ENCODE measurements at regions not wholly inside any gene's neighbourhood (a gene's known extent, or its start where the extent isn't known, plus 50 kb on each side); places are given as distances from the start of the nearest gene placed in this dataset.

- TF ChIP-seq ZNF532 (CRISPR knock-in tag; IDR thresholded peaks at IDR 0.05; ENCODE audit: borderline replicate concordance) = no peak
- TF ChIP-seq TCF7 (CRISPR knock-in tag; IDR thresholded peaks at IDR 0.05; ENCODE audit: low read depth) = no peak
- TF ChIP-seq GRHL2 (CRISPR knock-in tag; IDR thresholded peaks at IDR 0.05; ENCODE audit: insufficient replicate concordance, severe bottlenecking) = no peak
Observed at GRCh38 chr14:29255692-29256091, 489.1 kb downstream of the FOXG1 start (continued).

DNA sequence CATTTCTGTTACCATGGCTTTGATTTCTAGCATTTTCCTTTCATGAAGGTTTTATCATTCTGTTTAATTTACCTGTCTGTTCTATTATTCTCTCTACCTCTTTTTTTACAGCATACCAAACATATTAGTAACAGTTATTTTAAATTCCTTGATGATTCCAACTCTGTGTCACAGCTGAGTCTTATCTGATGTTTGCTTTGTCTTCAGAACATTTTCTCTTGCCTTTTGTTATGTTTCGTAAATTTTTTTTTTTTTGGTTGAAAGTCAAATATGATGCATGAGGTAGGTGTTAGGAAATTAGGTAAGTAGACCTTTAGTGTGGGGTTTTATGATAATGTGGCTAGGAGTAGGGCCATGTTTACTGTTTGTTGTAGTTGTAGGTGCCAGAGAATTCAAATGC, 496.4 kb downstream of the FOXG1 start:
- Mint-ChIP-seq H3K27me3 (ENCODE audit: low read depth) (peaks cover 4% of the 10 kb centered on the region; the same call in 1 of the 2 replicates), H3K27ac (no peak overlapping the region), H3K4me3 (no peak overlapping the region), H3K9me3 (peaks cover 11% of the 10 kb centered on the region), H3K36me3 (no peaks in the 10 kb centered on the region), H3K4me1 (no peaks in the 10 kb centered on the region)
- no peak for DNase-seq (ENCODE audit: low spot score)
- CTCF ChIA-PET = no interaction called here
- ATAC-seq = no peak
- no peak for TF ChIP-seq CREB1 (CRISPR knock-in tag; IDR thresholded peaks at IDR 0.05)
- no peak for TF ChIP-seq TEAD1 (CRISPR knock-in tag; IDR thresholded peaks at IDR 0.05)
- no peak for TF ChIP-seq SMAD3 (CRISPR knock-in tag; IDR thresholded peaks at IDR 0.05; ENCODE audit: borderline replicate concordance)
- TF ChIP-seq NR1H2 (CRISPR knock-in tag; IDR thresholded peaks at IDR 0.05) = no peak
- no peak for TF ChIP-seq ZNF219 (CRISPR knock-in tag; IDR thresholded peaks at IDR 0.05; ENCODE audit: borderline replicate concordance)
- TF ChIP-seq ZNF263 (CRISPR knock-in tag; IDR thresholded peaks at IDR 0.05; ENCODE audit: low read depth) = no peak
- no peak for TF ChIP-seq NFATC4 (CRISPR knock-in tag; IDR thresholded peaks at IDR 0.05)
- no peak for TF ChIP-seq MAX (CRISPR knock-in tag; IDR thresholded peaks at IDR 0.05)
- no peak for TF ChIP-seq KAT7 (CRISPR knock-in tag; IDR thresholded peaks at IDR 0.05; ENCODE audit: borderline replicate concordance)
- TF ChIP-seq CTCF (IDR thresholded peaks at IDR 0.05) = no peak
- TF ChIP-seq, protein P1, sequence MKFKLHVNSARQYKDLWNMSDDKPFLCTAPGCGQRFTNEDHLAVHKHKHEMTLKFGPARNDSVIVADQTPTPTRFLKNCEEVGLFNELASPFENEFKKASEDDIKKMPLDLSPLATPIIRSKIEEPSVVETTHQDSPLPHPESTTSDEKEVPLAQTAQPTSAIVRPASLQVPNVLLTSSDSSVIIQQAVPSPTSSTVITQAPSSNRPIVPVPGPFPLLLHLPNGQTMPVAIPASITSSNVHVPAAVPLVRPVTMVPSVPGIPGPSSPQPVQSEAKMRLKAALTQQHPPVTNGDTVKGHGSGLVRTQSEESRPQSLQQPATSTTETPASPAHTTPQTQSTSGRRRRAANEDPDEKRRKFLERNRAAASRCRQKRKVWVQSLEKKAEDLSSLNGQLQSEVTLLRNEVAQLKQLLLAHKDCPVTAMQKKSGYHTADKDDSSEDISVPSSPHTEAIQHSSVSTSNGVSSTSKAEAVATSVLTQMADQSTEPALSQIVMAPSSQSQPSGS (CRISPR knock-in tag; IDR thresholded peaks at IDR 0.05; ENCODE audit: borderline replicate concordance, low read depth) = no peak
- no peak for TF ChIP-seq ZNF423 (CRISPR knock-in tag; IDR thresholded peaks at IDR 0.05)
- TF ChIP-seq ATF1 (CRISPR knock-in tag; IDR thresholded peaks at IDR 0.05) = no peak
- TF ChIP-seq, protein P2, sequence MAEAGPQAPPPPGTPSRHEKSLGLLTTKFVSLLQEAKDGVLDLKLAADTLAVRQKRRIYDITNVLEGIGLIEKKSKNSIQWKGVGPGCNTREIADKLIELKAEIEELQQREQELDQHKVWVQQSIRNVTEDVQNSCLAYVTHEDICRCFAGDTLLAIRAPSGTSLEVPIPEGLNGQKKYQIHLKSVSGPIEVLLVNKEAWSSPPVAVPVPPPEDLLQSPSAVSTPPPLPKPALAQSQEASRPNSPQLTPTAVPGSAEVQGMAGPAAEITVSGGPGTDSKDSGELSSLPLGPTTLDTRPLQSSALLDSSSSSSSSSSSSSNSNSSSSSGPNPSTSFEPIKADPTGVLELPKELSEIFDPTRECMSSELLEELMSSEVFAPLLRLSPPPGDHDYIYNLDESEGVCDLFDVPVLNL (CRISPR knock-in tag; IDR thresholded peaks at IDR 0.05; ENCODE audit: borderline replicate concordance, low read depth) = no peak
- TF ChIP-seq ATF3 (CRISPR knock-in tag; conservative IDR thresholded peaks at IDR 0.05) = no peak
- POLR2A ChIA-PET = no interaction called here

All from WTC11 (cell line).